SHP77 (cell line): ENCODE measurements at regions not wholly inside any gene's neighbourhood (a gene's known extent, or its start where the extent isn't known, plus 50 kb on each side); places are given as distances from the start of the nearest gene placed in this dataset.
A peak's percentile ranks its signal among the peaks of the same experiment; 100 is the strongest.

Source experiments
- DNase-seq, 2 experiments: peaks; one replicate each; lab custom pipeline; 2025; lab: John Stamatoyannopoulos, UW

DNA sequence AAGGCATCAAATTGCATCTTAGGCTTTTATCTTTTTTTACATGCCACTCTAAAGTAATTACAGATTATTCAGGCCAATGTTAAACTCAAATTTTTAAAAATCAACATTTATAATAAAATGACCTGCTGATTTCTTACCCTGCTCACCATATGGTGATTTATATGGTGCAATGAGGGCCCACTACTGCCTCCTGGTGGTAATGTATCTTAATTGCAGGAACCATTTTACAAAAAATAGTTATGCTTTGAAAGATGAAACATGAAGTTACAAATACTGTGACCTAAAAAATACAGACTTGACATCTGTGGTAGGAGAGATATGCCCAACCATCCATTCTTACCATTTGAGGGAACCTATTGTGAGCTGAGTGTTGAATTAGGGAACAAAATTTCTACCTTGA, 292.6 kb upstream of the TAS2R1 start:
- DNase-seq = no peak

DNA sequence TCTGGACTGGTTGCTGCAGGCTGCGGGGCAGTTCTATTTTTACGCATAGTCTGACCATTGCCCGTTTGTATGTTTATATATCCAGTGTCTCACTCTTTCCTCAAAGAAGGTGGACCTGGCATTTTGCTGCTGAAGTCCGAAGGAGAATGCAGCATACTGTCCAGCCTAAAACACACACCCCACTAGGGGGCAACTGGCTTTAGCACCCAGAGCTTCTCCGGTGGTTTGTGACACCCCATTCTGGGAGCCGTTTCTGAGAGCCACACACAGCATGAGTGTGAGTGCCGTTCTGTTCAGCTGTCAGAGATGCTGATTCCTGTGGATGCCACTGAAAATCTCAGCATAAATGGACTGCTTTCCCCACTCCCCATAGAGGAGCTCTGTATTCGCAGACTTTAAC, 290.5 kb upstream of the TAS2R1 start:
- DNase-seq = no peak

DNA sequence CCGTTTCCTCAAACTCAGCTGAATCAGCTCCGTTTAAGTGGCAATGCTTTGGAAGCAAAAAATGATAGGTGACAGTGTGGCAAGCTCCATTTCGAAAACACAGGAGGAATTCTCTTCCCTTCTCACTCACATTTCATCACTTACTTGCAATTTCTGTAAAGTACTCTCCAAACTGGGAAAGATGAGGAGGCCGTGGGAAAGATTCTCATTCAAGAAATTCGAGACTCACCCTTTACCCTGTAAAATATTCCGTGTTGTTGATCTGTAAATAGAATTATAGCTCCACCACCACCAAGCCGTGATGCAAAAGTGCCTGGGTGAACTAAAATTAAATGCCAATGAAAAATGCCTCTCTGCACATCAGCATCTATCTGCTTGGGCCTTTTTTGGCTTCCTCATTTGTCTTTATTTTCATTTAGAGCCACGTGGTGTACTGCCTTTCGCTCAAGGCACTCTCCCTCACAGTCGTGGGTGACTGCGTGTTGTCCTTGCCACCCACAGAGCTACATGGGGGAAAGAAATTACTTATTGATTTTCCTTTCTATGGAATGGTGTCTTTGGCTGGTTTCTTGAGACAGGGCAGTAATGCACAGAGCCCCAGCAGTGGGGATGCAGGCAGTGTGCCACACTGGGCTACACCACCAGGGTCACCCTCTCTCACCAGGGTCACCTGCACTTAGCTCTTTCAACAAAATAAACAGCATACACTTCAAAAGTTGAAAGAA, 289.3 kb upstream of the TAS2R1 start:
- DNase-seq = no peak

DNA sequence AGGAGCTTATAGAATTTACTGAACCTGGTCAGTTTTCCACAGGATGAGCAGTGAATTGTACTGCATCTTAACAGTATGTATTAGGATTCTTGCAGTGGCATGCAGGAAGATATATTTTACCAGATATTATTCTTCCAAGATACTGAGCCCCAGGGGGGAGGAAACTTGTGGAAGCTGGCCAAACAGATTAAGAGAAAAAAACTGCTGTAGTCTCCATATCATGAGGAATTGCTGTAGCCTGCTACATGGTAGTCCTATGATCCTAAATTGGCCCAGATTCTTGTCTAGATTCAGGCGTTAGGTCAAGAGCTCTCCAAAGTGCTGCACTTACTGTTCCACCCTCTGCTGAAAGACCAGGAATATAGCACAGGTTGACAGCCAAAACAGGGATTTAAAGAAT, 275.5 kb upstream of the TAS2R1 start:
- DNase-seq = no peak

DNA sequence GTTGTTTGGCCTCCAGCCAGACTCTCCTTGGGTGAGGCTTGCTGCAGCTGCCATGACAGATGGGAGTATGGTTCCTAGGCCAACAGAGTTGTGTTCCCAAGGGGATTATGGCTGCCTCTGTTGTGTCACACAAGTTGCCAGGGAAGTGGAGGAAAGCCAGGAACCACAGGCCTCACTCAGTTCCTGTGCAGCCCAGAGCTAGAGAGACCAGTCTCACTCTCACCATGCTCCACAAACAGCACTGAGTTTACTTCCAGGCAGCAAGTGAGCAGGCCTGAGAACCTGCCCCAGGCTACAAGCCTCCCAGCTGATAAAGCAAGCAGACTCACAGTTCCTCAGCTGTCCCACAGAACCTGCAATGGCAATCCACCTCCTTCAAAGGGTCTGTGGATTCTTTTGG, 273.6 kb upstream of the TAS2R1 start:
- peak; percentile 91 to 96 for DNase-seq

DNA sequence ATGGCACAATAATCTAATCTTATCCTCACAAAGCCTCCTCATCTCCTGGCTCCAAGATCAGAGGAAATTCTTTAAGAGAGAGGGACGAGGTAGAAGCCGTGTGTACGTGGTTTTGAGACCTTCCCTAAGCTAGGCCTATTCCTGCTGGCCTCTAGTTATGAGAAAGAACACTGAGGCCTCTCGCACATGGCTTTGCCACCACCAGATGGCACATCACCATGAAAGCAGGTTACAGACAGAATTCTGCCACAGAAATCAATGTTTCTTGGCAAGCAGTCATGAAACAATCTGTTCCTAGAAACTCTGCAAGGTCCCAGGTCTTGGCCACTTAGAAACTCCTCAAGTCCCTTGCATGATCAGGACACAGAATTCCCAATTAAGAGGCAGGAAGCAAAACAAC, 268.2 kb upstream of the TAS2R1 start:
- peak in 1 of 2 experiments; percentile 15 for DNase-seq

DNA sequence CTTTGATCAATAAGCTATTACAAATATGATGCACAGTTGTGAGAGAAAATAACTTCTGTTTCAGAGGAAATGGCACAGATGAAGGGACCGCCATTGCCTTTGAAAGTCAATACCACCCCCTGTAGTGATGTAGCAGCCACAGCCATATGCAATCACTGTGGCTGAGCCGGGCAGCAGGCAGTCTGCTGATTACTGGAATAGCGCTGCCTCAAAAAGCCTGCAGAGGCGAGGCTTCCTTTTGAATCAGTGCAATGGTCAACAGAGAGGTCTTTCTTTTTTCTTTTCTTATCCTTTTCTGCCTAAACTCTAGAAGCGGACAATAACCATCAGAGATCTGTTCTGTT, 265.1 kb upstream of the TAS2R1 start:
- DNase-seq = no peak

DNA sequence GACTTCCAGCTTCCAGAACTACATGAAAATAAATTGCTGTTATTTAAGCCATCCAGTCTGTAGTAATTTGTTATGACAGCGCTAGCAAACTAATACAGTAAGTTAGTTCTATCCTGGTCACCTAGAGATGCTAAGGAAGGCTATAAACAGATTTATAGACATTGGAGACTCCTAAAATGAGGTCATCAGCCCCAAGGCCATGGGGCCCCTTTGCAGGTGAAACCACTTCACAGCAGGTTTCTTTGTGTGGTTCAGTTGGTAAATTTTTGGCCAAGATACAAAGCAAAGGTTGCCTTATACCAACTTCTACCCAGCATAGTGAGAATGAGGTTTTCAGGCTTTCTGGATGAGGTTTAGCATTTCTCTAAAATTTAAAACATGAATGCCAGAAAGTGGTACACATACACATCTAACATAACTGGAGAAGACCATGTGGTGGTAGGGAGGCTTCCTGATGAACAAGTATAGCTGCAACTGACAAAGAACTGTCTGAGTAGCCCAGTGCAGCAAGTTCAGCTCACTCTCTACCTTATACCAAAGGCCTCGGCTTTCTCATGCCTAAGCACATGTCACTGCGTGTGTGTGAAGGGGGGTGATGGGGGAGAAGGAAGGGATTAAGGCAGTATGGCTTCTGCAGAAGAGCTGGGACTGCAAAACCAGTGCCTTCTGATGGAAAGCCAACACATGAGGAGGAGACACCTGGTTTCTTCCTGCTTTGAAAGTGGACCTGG, 264.6 kb upstream of the TAS2R1 start:
- no peak for DNase-seq

DNA sequence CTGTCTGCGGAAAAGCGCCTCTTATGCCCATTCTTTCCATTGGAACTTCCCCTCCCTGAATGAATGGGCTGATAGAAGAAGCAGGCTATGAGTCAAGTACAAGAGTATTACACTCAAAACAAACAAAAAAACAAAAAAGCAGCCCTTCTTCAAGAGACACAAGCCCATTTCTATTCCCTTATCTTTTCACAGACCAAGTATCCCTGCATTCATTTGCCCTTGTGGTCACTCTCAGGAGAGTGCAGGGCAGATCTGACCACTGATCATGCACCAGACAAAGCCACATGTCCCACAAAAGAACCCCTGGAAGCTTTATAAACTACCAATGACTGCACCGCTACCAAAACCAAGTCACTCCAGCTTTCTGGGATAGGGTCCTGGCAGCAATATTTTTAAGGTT, 262.5 kb upstream of the TAS2R1 start:
- DNase-seq = no peak

DNA sequence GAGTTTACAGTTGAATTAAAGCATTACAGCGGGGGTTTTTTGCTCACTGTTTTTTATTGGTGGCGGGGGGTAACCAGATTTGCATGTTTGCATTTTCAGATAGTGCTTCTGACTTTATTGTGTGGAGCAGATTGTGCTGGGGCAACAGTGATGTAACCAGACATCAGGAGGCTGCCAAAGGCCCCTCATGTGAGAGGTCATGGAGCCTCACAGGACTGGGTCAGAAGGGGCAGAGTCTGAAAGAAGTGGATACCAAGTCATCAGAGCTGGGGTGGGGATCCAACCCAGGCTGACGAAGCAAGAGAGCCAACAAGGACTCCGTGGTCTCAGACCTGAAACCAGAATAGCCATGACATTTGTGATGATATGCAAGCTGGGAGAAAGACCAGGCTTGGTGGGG, 259.4 kb upstream of the TAS2R1 start:
- DNase-seq = no peak

DNA sequence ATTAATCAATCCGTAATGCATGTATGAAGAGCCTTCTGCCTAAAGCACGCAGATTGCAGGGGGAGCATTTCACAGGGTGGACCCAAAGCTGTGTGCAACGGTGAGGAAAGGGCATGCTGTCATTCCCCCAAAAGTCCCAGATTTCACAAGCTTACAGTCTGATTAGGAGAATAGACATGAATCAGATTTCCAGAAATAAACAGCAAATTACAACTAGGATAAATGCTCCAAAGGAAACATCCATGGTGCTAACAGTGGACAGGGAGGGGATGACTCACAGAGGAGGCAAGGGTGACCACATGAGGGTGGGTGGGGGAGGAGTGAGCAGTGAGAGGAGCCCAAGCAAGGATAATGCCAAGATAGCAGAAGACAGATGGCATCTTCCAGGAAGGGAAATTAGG, 258.4 kb upstream of the TAS2R1 start:
- no peak for DNase-seq

DNA sequence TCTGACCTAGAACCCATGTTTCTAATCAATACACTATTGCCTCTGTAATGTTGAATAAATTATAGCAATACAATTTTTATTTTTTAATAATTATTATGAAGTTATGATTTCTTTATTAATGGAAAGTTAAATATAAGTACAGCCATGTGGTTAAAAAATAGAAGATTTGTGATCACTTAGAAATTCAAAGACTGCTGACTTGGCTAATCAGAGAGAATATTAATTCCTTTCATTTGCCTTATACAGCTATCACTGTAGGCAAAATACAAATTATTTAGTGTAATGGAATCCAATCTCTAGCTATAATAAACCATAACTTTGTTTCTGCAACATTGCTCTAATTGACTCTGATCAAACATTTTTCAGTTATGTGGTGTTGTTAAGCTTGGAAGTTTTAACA, 255.0 kb upstream of the TAS2R1 start:
- DNase-seq = no peak

DNA sequence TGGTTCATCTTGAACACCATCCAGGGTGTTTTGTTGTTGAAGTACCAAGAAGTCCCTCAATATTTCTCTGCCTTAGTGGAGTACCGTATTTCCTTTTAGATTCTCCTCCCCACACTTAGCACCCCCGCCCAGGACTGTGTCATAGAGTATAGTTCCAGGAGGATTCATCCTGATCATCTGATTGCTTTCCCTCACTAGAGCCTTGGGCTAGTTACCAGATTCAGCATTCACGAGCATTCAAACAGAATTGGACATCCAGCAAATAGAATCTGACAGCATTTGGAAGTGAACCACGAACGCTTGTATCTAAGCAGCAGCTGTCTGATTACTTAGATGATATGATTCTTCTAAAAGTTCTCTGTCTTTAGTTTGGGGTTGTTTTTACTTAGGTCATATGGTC, 248.1 kb upstream of the TAS2R1 start:
- DNase-seq = no peak

DNA sequence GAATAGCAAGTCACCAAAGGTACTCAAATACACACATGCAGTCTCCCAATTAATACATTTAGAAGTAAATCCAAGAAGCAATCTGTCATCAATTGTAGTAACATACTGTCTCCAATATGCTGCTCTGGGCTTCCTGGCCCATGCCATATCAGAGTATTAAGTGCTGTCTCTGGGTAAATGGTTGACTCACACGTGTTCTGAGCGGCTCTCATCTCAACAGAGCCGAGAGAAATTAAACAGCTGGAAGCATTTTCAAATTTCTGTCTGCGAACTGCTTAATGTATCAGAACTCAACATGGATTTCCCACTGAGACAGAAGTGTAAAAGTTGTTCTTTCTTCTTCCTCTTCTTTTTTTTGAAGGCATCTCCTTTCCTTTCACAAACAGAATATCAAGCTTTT, 247.3 kb upstream of the TAS2R1 start:
- DNase-seq = no peak

DNA sequence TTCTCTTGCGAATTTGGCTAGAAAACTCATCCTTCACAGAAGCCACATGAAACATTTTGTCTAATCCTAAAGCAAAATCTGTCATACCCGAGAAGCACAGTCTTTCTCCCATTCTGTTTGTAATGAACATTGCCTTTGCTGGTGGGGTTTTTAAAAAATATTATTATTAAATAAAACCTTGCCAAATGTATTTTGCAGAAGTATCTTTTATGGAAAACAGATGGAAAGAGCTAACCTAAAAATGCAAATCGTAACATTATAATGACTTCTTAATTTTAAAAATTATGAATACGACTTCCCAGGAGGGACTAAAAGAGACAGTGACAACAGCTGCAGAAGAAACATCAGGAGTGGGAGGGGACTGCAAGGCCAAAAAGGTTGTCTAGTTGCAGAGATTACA, 246.3 kb upstream of the TAS2R1 start:
- no peak for DNase-seq

DNA sequence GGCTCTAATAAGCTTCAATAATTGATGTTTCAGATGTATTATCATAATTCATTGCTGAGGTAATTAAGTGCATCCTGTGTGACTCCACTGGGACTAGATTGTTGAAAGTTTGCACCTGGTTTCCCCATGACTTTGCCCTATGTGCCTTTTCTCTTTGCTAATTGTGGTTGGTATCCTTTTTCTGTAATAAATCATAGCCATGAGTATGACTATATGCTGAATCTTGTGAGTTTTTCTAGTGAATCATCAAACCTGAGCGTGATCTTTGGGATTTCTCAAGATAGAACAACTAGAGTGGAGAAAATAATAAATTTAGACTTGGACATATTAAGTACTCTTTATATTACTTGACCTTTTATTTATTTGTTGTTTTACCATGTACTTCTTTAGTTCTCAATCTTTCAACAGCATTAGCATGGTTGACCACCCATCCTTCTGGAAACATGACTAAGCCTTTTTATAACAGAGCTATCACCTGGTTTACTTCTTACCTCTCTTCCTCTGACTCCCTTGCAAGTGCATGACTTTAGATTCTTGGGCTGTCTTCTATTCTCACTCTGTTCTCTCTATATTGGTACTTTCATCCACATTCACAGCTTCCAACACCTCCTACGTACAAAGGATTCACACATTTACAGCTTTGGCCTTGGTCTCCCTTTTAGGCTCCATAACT, 239.6 kb upstream of the TAS2R1 start:
- no peak for DNase-seq

DNA sequence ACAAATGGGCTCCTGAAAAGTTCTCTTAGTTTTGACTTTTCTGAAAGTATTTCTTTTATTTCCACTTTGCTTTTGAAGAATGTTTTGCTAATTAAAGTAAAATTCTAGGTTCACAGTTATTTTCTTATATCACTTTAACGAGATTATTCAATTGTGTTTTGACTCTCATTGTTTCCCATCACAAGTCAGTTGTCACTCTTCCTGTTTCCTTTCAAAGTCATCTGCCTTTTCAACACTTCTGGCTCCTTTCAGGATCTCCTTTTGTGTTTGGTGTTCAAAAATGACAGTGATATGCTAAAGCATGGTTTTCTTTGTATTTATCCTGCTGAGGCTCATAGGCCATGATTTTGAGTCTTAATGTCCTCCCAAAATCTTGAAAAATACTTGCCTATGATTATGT, 235.4 kb upstream of the TAS2R1 start:
- no peak for DNase-seq

DNA sequence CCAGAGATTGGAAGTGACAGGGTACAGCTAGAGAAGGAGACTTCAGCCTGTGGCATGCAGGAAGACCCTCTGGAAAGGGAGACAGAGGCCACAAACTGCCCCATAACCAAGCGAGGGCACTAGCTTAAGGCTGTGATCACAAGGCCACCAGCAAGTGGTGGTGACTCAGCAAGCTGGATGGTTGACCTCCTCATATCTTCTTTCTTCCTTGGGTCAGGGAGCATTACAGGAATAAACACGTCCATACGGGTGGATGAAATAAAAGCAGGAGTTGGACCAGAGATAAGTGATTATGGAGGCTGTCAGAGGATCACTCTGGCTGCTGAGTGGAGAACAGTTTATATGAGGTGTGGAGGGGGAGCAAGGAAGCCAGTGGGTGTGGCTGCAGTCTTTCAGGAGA, 234.6 kb upstream of the TAS2R1 start:
- no peak for DNase-seq

DNA sequence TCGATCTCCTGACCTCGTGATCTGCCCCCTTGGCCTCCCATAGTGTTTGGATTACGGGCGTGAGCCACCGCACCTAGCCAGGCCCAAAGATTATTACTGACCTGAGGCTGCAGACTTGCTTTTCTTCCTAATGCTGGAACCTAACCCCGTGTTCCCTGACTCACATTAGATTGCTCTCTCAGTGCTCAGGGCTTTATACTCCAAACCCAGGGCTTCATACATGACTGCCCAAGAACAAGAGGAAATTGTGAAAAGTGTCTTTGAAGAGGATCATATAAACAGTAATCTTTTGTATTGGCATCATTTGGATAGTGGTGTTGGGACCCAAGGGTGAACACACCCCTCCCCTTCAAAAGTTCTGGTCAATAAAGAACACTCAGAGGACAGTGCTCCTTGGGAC, 233.3 kb upstream of the TAS2R1 start:
- no peak for DNase-seq

DNA sequence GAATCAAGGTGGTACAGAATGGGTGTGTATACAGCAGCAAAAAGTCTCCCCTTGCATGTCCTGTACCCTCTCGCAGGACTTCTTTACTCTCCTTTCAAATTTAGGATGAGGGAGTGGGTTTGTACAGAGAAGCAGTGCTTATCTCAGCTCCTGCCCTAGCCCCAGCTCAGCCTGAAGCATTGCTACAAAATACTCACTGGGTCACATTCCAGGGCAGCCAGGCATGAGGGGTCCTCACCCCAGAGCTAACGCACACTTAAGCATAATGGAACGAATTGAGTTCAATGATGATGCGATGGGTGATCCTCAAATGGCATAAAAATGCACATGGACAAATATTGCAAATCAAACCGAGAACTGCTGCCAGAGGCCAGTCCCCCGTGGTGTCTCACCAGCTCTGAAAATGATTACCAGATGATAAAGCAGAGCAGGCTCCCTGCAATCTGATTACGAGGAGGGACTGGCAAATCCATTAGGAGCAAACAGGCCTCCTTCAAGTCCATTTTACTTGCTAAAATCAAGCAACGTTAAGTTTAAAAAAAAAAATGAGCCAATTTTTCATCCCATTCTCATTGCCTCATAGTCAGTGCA, 231.6 kb upstream of the TAS2R1 start:
- DNase-seq = no peak

DNA sequence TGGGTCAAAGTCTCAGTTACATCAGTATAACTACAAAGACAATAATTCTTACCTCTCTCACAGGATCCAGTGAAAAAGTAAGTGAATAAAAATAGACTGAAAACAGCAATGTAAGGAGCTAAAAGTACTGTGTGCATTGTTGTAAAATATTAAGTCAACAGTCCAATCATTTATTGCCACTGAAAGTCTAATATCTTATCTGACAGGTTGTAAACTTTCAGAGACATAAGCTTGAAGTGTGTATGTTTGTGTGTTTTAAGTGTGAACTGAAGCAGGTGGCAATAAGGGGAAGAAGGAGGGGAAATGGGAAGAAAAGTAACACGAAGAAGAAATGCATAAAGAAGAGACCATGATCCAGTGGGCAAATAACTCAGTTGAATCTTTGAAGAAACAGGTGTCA, 229.7 kb upstream of the TAS2R1 start:
- no peak for DNase-seq

DNA sequence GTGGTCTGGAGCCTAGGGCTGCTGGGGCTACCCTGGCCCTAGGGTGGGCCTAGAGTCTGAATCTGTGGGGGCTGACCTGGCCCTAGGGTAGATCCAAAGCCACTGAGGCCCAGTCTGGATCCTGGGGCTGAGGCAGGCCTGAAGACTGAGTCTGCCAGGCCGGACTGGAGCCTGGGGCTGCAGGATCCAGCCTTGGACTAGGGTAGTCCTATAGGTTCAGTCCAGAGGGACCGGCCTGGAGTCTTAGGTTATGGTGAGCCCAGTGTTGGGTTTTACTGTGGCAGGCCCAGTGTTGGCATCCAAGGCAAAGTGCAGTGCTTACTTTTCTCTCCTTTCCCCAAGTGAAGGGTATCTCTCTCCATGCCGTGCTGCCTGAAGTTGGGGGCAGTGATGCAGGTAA, 227.9 kb upstream of the TAS2R1 start:
- DNase-seq = no peak

DNA sequence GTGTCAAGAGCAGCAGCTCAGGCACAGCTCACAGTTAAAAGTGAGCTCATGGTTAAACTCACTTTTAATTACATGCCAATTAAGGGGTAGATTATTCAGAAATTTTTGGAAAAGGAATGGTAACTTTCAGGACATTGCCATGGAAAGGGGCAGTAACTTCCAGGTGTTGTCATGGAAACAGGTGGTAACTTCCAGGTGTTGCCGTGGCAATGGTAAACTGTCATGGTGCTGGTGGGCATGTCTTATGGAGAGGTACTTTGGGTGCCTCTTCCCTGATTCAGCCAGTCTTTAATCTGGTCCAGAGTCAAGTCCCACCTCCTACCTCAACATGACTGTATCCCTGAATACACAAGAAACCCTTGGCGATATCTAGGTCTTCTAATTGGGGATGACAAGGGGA, 223.2 kb upstream of the TAS2R1 start:
- no peak for DNase-seq
